ENCODE measurements at regions not wholly inside any gene's neighbourhood (a gene's known extent, or its start where the extent isn't known, plus 50 kb on each side); places are given as distances from the start of the nearest gene placed in this dataset.
"Not testable (repeated sequence)": the region's sequence is repeated elsewhere in the genome, so short reads cannot be mapped to it uniquely, and the experiment has no call there.

GRCh38 chr15:69673291-69673881 lies 220.8 kb downstream of the RPLP1 start:
- no peak for TF ChIP-seq CTCF (IDR thresholded peaks at IDR 0.05)
- no peak overlapping the region for H3K27ac ChIP-seq
- H3K4me3 ChIP-seq = no peak overlapping the region
- no peak for DNase-seq (ENCODE audit: low spot score)

GRCh38 chr15:69675731-69676130 lies 223.1 kb downstream of the RPLP1 start:
- DNase-seq (ENCODE audit: low spot score) = no peak
- no peak overlapping the region for H3K4me3 ChIP-seq
- no peak for TF ChIP-seq CTCF (IDR thresholded peaks at IDR 0.05)
- H3K27ac ChIP-seq = no peak overlapping the region

GRCh38 chr15:69677403-69677802 lies 224.8 kb downstream of the RPLP1 start:
- TF ChIP-seq CTCF (IDR thresholded peaks at IDR 0.05) = no peak

GRCh38 chr15:69679623-69680228 lies 227.1 kb downstream of the RPLP1 start:
- Histone ChIP-seq H3K27ac (no peak overlapping the region), H3K4me3 (no peak overlapping the region)
- DNase-seq (ENCODE audit: low spot score) = no peak
- no peak for TF ChIP-seq CTCF (IDR thresholded peaks at IDR 0.05)

More at GRCh38 chr15:69677403-69677802, 224.8 kb downstream of the RPLP1 start:
- no peak for DNase-seq (ENCODE audit: low spot score)
- H3K4me3 ChIP-seq = no peak overlapping the region
- no peak overlapping the region for H3K27ac ChIP-seq

- H3K27ac ChIP-seq; DNase-seq (ENCODE audit: low spot score); H3K4me3 ChIP-seq: not testable (repeated sequence)
Observed at GRCh38 chr15:69684823-69685222, 232.2 kb downstream of the RPLP1 start.

GRCh38 chr15:69685512-69686452 lies 233.2 kb downstream of the RPLP1 start:
- Histone ChIP-seq H3K27ac (no peak overlapping the region), H3K4me3 (no peak overlapping the region)
- TF ChIP-seq CTCF (IDR thresholded peaks at IDR 0.05) = no peak
- no peak for DNase-seq (ENCODE audit: low spot score)

- Histone ChIP-seq H3K4me3 (no peak overlapping the region), H3K27ac (no peak overlapping the region)
- no peak for DNase-seq (ENCODE audit: low spot score)
- no peak for TF ChIP-seq CTCF (IDR thresholded peaks at IDR 0.05)
Observed at GRCh38 chr15:69686626-69687025, 234.0 kb downstream of the RPLP1 start.
